Adrenal gland (tissue), 5 donors: ENCODE measurements at regions not wholly inside any gene's neighbourhood (a gene's known extent, or its start where the extent isn't known, plus 50 kb on each side); places are given as distances from the start of the nearest gene placed in this dataset.

ENCODE experiments used
- CTCF ChIP-seq, 6 experiments: fragments of 450-650 bp in 4 of 6; fragments of 200-600 bp in 2 of 6; sonication (generic) in 1 of 6; IDR thresholded peaks; 1 replicate in 5 of 6; 2 replicates in 1 of 6; pipeline versions ENCODE4 v1.5.1 to v1.8.0; 2016 to 2021; ENCODE audit warnings: antibody characterized with exemption in 6 of 6, mild to moderate bottlenecking in 2 of 6, moderate library complexity in 1 of 6
- POLR2A ChIP-seq, 2 donors: fragments of 450-650 bp; IDR thresholded peaks; one replicate each; pipeline ENCODE4 v1.6.1; 2017; ENCODE audit warnings: antibody characterized with exemption in 2 of 2, mild to moderate bottlenecking in 2 of 2, moderate library complexity in 1 of 2
- donor health status: DM: no; HTN: no; CAD: no.

GRCh38 chr18:28736951-28737350, 560.0 kb upstream of the CDH2 start:
- TF ChIP-seq CTCF (IDR thresholded peaks at IDR 0.05) (no peak), POLR2A (IDR thresholded peaks at IDR 0.05) (no peak)
